ENCODE measurements at regions not wholly inside any gene's neighbourhood (a gene's known extent, or its start where the extent isn't known, plus 50 kb on each side); places are given as distances from the start of the nearest gene placed in this dataset.

- ChIA-PET CTCF (ENCODE audit: low intra/inter-chr PET ratio, low total read pairs) (no interaction called here), POLR2A (no interaction called here)
- H3K9ac ChIP-seq (ENCODE audit: insufficient read depth, low read depth, low read length), result no peak overlapping the region
- in situ Hi-C loops (cut with HindIII; ENCODE audit: extremely low pct_ligation_motif_present, low pct_unique_long_range_greater_than_20kb), result no loop called here
- H3K79me2 ChIP-seq (ENCODE audit: insufficient read depth, low read length), result no peaks in the 10 kb centered on the region
- no peak for FAIRE-seq
- H3K27me3 ChIP-seq (ENCODE audit: control insufficient read depth in 1 of 2, insufficient read depth in 2 of 2, low read length in 2 of 2), result no peaks in the 10 kb centered on the region
- BruUV-seq (replicated peaks), result no TSS peak
- no peaks in the 10 kb centered on the region for H3K4me1 ChIP-seq (ENCODE audit: insufficient read depth, low read length)
- H3K27ac ChIP-seq (ENCODE audit: extremely low read length, insufficient read depth, low read length), result no peak overlapping the region
- no peak for DNase-seq (ENCODE audit: low spot score)
- no peak overlapping the region for H3K4me3 ChIP-seq (replicated peaks in 1 of 3; ENCODE audit: insufficient read depth in 1 of 3, low read depth in 2 of 3, low read length in 3 of 3)
- no peak for ATAC-seq
- no peak overlapping the region for H3K4me2 ChIP-seq (ENCODE audit: low read depth, low read length)
- intact Hi-C loops (cut with micrococcal nuclease; ENCODE audit: unreplicated experiment), result no loop called here
- TF ChIP-seq TIGD3 (CRISPR knock-in tag; IDR thresholded peaks at IDR 0.05; ENCODE audit: borderline replicate concordance) (no peak), ZNF605 (CRISPR knock-in tag; IDR thresholded peaks at IDR 0.05) (no peak), MBNL3 (CRISPR knock-in tag; conservative IDR thresholded peaks at IDR 0.05) (no peak), AGO2 (optimal IDR thresholded peaks at IDR 0.05; ENCODE audit: low read depth, low read length) (no peak), ZNF850 (CRISPR knock-in tag; conservative IDR thresholded peaks at IDR 0.05) (no peak), THAP7 (CRISPR knock-in tag; IDR thresholded peaks at IDR 0.05) (no peak), SALL2 (CRISPR knock-in tag; IDR thresholded peaks at IDR 0.05) (no peak), SALL1 (CRISPR knock-in tag; IDR thresholded peaks at IDR 0.05) (no peak), IRF1 (CRISPR knock-in tag; IDR thresholded peaks at IDR 0.05; ENCODE audit: low read depth) (no peak), ZSCAN25 (CRISPR knock-in tag; IDR thresholded peaks at IDR 0.05) (no peak), ELF1 (CRISPR knock-in tag; IDR thresholded peaks at IDR 0.05) (no peak), MIER3 (CRISPR knock-in tag; IDR thresholded peaks at IDR 0.05; ENCODE audit: borderline replicate concordance) (no peak), MTF2 (CRISPR knock-in tag; IDR thresholded peaks at IDR 0.05; ENCODE audit: borderline replicate concordance) (no peak), ZNF713 (CRISPR knock-in tag; IDR thresholded peaks at IDR 0.05) (no peak), ZC3H4 (CRISPR knock-in tag; IDR thresholded peaks at IDR 0.05; ENCODE audit: borderline replicate concordance) (no peak), PCBP1 (IDR thresholded peaks at IDR 0.05; ENCODE audit: borderline replicate concordance, low read depth, low read length) (no peak), ZNF354B (CRISPR knock-in tag; IDR thresholded peaks at IDR 0.05) (no peak), HMGXB3 (CRISPR knock-in tag; IDR thresholded peaks at IDR 0.05; ENCODE audit: borderline replicate concordance) (no peak), MXI1 (IDR thresholded peaks at IDR 0.05; ENCODE audit: borderline replicate concordance, low read depth, low read length) (no peak)
- H3K36me3 ChIP-seq (replicated peaks in 1 of 2; ENCODE audit: control insufficient read depth in 1 of 2, insufficient read depth in 2 of 2, low read length in 2 of 2), result no peaks in the 10 kb centered on the region
- H4K20me1 ChIP-seq (ENCODE audit: insufficient read depth, low read length), result no peaks in the 10 kb centered on the region
- peaks cover 1% of the 10 kb centered on the region; the same call in 1 of the 2 replicates for H3K9me3 ChIP-seq (ENCODE audit: low read length)
- H2AFZ ChIP-seq (ENCODE audit: low read length), result no peak overlapping the region
- 0% methylated on average over 2 of the region's 2 CpGs for WGBS (ENCODE audit: low lambda C conversion rate)
These were observed 426.4 kb downstream of the MBD2 start for GRCh38 chr18:53797998-53798495.

Data from HepG2 (cell line).